MV-4-11 (cell line): ENCODE measurements at regions not wholly inside any gene's neighbourhood (a gene's known extent, or its start where the extent isn't known, plus 50 kb on each side); places are given as distances from the start of the nearest gene placed in this dataset.

Experiments used
- DNase-seq: peaks from one replicate; lab custom pipeline; 2025; lab: John Stamatoyannopoulos, UW

GRCh38 chr4:43987331-43987944, 461.2 kb downstream of the KCTD8 start:
- DNase-seq, result no peak

DNA sequence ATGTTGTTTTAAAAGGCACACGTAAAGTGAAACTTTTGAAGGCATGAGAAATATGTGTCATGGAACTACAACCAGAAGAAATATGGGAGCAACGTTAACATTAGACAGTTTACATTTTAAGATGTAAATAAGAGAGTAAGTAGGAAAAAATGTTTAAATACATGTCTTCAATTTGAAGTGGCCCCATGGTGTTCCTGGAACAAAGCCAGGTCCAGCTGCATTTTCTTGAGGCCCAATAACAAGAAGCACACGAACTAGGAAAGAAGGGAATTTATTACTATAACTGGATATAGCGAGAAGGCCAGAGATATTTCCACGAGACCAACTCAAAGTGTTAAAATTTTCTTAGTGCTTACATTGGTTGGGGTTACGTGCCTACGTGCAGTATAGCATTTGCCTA, 458.1 kb downstream of the KCTD8 start:
- no peak for DNase-seq

- DNase-seq, result no peak
These were observed 457.6 kb downstream of the KCTD8 start for GRCh38 chr4:43990963-43991362.

GRCh38 chr4:43992552-43992951, 456.1 kb downstream of the KCTD8 start:
- no peak for DNase-seq

DNA sequence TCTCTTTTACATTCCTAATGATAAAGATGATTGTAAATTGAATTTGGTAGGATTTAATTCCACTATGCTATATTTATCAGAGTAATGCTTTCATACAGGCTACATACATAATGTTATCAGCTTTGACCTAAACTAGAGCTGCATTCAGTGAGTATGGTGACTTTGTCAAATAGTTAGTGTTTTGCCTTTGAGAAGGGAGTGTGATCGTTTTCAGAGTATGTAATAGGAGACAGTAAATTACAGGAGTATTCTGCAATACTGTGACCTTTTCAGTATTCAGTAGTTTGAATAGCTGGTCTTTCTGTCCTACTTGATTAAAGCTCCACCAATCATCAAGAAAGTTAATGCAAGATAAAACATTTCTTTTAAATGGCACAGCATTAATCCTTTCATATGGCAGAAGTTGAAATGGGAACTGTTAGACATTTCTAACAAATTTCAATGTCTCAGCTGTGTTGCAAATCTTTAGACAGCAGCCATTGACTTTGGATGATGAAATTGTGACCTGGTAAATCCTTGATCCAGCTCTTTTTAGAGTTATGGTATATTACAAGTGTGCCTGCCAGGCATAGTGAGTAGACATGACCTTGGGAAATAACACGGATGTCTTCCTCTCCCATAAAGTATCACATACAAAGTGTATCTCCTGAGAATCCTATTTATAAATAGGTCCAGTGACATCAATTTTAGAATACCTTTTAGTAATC, 455.3 kb downstream of the KCTD8 start:
- no peak for DNase-seq

- no peak for DNase-seq
These were observed 448.9 kb downstream of the KCTD8 start for GRCh38 chr4:43999669-44000068.

DNA sequence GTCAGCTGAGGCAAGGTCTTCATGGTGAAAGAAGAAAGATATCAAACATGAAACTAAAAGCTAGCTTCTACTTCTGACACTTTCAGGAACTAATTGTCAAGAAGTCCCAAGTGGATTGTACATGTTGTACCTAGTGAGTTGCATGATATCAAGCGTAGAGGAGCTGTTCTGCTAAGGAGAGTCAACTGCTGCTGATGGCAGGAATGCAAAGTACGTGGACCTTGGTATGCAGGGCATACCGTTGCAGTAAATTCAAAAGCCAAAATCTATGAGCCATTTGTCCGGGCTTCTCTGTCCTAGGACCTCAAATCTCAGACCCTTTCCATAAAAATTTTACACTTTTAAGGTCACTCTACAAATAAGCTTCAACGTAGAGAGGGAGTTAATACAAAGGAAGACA, 446.2 kb downstream of the KCTD8 start:
- DNase-seq, result no peak

- no peak for DNase-seq
These were observed 431.8 kb downstream of the KCTD8 start for GRCh38 chr4:44016570-44017421.

DNA sequence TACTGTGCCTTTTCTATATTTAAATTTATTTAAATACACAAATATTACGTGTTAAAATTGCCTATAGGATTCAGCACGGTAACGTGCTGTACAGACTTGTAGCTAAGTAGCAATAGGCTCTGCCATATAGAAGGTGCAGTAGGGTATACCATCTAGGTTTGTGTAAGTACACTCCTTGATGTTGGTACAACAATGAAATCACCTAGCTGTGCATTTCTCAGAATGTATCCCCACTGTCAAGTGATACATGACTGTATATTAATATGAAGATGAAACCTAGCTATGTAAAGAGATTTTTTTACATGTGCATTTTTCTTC, 431.2 kb downstream of the KCTD8 start:
- no peak for DNase-seq

DNA sequence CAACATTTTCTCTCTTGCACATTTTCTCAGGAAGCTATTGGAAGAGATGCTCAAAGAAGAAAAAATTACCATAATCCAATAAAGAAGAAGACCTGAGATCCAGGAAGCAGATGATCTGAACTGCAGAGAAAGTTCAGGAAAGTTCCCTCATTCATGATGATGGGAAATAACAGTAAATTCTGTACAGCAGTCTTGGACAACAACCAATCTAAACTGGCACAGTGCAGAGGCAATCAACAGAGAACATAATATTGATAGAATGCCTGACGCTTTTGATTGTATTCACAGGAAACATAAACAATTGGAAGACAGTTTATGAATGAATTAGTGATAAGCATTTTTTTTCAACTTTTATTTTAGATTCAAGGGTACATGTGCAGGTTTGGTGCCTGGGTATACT, 428.9 kb downstream of the KCTD8 start:
- DNase-seq, result no peak

- no peak for DNase-seq
These were observed 423.1 kb downstream of the KCTD8 start for GRCh38 chr4:44025376-44026020.

DNA sequence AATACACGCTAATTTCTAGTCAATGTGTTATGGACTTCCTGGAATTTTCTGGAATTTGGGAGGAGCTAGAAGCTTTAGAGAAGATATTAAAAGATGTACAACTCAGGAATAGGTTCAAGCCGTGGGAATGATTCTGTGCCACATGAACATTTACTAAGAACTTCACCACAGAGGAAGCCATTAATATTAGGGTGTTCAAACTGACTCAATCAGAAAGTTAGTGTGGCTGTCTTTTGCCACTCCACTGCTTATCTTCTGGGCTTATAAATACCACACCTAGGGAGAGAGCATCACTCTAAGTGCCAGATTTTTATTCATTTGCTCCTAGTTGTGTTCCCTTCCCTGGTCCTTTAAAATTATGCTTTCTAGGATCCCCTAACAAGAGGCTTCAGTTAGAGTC, 409.8 kb downstream of the KCTD8 start:
- DNase-seq, result no peak

GRCh38 chr4:44046491-44046890, 402.1 kb downstream of the KCTD8 start:
- no peak for DNase-seq

DNA sequence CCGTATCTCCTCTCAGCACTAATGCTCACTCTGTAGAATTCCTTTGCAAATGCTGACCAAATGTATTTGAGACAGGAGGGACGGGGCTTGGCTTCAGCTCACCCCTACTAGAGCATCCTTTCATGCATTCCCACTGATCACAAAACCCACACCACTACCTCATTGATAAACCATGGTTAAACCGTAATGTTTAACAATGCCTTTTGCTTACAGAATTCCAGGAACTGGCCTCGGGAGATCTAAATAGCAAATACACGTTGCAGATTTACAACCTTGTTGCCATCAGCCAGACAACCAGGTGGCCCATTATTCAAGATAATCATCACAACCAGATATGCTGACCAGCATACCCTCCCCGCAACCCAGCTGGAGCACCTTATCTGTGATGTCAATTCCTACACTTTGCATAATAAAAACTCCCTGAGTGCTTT, 391.9 kb downstream of the KCTD8 start:
- DNase-seq, result no peak

DNA sequence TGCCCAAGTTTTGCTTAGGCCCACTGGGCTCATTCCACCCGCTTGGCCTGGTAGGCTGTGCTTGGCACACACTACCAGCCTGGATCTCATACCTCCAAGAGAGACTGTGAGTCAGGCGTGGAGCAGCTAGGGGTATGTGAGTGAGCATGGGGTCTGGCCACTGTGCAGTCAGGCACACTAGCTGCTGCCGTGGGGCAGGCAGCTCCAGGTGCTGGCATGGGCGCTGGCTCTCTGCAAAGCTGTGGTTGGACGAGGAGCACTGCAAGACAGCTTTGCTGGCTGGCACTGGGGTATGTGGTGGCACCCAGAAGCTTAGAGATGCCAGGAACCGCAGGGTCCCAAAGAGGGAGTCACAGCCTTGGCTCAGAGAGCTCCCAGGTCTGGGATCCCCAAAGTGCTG, 377.8 kb downstream of the KCTD8 start:
- no peak for DNase-seq

- DNase-seq, result no peak
These were observed 376.4 kb downstream of the KCTD8 start for GRCh38 chr4:44071959-44072955.

GRCh38 chr4:44086753-44087152, 361.9 kb downstream of the KCTD8 start:
- DNase-seq, result no peak

GRCh38 chr4:44093390-44093789, 355.2 kb downstream of the KCTD8 start:
- DNase-seq, result no peak

DNA sequence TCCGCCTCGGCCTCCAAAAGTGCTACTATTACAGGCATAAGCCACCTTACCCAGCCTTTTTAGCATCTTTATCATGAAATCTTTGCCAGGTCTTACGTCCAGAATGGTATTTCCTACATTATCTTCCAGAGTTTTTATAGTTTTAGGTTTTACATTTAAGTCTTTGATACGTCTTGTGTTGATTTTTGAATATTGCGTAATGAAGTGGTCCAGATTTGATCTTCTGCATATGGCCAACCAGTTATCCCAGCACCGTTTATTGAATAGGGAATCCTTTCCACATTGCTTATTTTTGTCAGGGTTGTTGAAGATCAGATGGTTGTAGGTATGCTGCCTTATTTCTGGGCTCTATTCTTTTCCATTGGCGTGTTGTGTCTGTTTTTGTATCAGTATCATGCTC, 349.6 kb downstream of the KCTD8 start:
- DNase-seq, result no peak

DNA sequence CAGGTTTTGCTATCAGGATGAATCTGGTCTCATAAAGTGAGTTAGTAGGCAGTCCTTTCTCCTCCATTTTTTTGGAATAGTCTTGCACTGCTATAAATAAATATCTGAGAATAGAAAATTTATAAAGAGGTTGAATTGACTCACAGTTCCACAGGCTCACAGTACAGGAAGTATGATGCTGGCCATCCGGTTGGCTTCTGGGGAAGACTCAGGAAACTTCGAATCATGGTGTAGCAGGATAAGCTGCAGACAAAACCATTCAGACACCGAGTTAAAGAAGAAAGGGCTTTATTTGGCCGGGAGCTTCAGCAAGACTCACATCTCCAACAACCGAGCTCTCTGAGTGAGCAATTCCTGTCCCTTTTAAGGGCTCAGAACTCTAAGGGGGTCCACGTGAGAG, 348.2 kb downstream of the KCTD8 start:
- DNase-seq, result no peak

- DNase-seq, result no peak
These were observed 329.5 kb downstream of the KCTD8 start for GRCh38 chr4:44118971-44119680.
